Inflammatory macrophage treated with lipopolysaccharide for 4 hours (primary cell): ENCODE measurements at regions not wholly inside any gene's neighbourhood (a gene's known extent, or its start where the extent isn't known, plus 50 kb on each side); places are given as distances from the start of the nearest gene placed in this dataset.

Experiments
- DNase-seq: peaks from one replicate; pipeline ENCODE4 v3.0.0-alpha.2; 2020

GRCh38 chr18:38368246-38368645, 802.6 kb upstream of the CELF4 start:
- no peak for DNase-seq

- DNase-seq: no peak
These were observed 801.9 kb upstream of the CELF4 start for GRCh38 chr18:38367473-38367872.

GRCh38 chr18:38362286-38362792, 796.7 kb upstream of the CELF4 start:
- no peak for DNase-seq

GRCh38 chr18:38358805-38359657, 793.4 kb upstream of the CELF4 start:
- no peak for DNase-seq

- DNase-seq: no peak
These were observed 787.6 kb upstream of the CELF4 start for GRCh38 chr18:38353149-38353548.

GRCh38 chr18:38350141-38350540, 784.5 kb upstream of the CELF4 start:
- no peak for DNase-seq

GRCh38 chr18:38330573-38330972, 765.0 kb upstream of the CELF4 start:
- DNase-seq: no peak

- no peak for DNase-seq
These were observed 763.5 kb upstream of the CELF4 start for GRCh38 chr18:38329145-38329544.

GRCh38 chr18:38322206-38322605, 756.6 kb upstream of the CELF4 start:
- DNase-seq: no peak

- DNase-seq: no peak
These were observed 755.7 kb upstream of the CELF4 start for GRCh38 chr18:38321262-38321661.

GRCh38 chr18:38318416-38318815, 752.8 kb upstream of the CELF4 start:
- DNase-seq: no peak

- DNase-seq: no peak
These were observed 748.2 kb upstream of the CELF4 start for GRCh38 chr18:38313831-38314230.

- no peak for DNase-seq
These were observed 746.9 kb upstream of the CELF4 start for GRCh38 chr18:38312532-38312931.

GRCh38 chr18:38310936-38311335, 745.3 kb upstream of the CELF4 start:
- no peak for DNase-seq

GRCh38 chr18:38307914-38308313, 742.3 kb upstream of the CELF4 start:
- DNase-seq: no peak

- DNase-seq: no peak
These were observed 740.4 kb upstream of the CELF4 start for GRCh38 chr18:38305961-38306360.

- DNase-seq: no peak
These were observed 736.0 kb upstream of the CELF4 start for GRCh38 chr18:38301621-38302020.

- no peak for DNase-seq
These were observed 732.3 kb upstream of the CELF4 start for GRCh38 chr18:38297910-38298309.

GRCh38 chr18:38290229-38290628, 724.6 kb upstream of the CELF4 start:
- DNase-seq: no peak

GRCh38 chr18:38284972-38285371, 719.4 kb upstream of the CELF4 start:
- DNase-seq: no peak

- no peak for DNase-seq
These were observed 697.5 kb upstream of the CELF4 start for GRCh38 chr18:38263066-38263465.

GRCh38 chr18:38262661-38263060, 697.1 kb upstream of the CELF4 start:
- no peak for DNase-seq

- DNase-seq: no peak
These were observed 692.1 kb upstream of the CELF4 start for GRCh38 chr18:38257661-38258060.

- DNase-seq: no peak
These were observed 690.8 kb upstream of the CELF4 start for GRCh38 chr18:38256366-38256765.

- no peak for DNase-seq
These were observed 685.4 kb upstream of the CELF4 start for GRCh38 chr18:38250971-38251370.
